IMR-90 (cell line): ENCODE measurements at regions not wholly inside any gene's neighbourhood (a gene's known extent, or its start where the extent isn't known, plus 50 kb on each side); places are given as distances from the start of the nearest gene placed in this dataset.
A peak's percentile ranks its signal among the peaks of the same experiment; 100 is the strongest.

Source experiments
- ATAC-seq: fragments of 200-7000 bp; cut with Tn5 transposase; 2 replicates; pipeline ENCODE4 v1.9.1; 2020; ENCODE audit warnings: low read depth, mild to moderate bottlenecking, moderate library complexity
- BruUV-seq: library from RNA; stranded (reverse); fragments of 400-500 nt; replicated peaks from 2 replicates; lab custom pipeline; 2021; lab: Mats Ljungman, UMichigan
- CTCF ChIA-PET: fragments of 300-600 bp; formaldehyde crosslinking; extraction: SDS; loops from one replicate; lab custom pipeline; 2021; ENCODE audit warnings: antibody characterized with exemption; lab: Yijun Ruan, JAX
- POLR2A ChIA-PET: fragments of 300-600 bp; sonication (Branson Sonifier 250); formaldehyde crosslinking; loops from one replicate; lab custom pipeline; 2022; ENCODE audit warnings: antibody characterized with exemption; ENCODE audit not compliant: unreplicated experiment; lab: Charles Lee
- DNase-seq: peaks from one replicate; pipeline ENCODE4 v3.0.0; 2013
- H2AFZ ChIP-seq: replicated peaks from 2 replicates; pipeline ENCODE3; 2013; ENCODE audit warnings: low read length, mild to moderate bottlenecking; ENCODE audit not compliant: poor library complexity
- H2AK5ac ChIP-seq: 2 replicates; pipeline ENCODE4 v1.6.1; 2013; ENCODE audit warnings: low read depth, low read length, inconsistent platforms
- H2AK9ac ChIP-seq: replicated peaks from 2 replicates; pipeline ENCODE3; 2013; ENCODE audit warnings: mild to moderate bottlenecking, low read depth, low read length, moderate library complexity; ENCODE audit not compliant: poor library complexity
- H2BK120ac ChIP-seq: 2 replicates; pipeline ENCODE4 v1.6.1; 2013; ENCODE audit warnings: low read depth, low read length, inconsistent platforms
- H2BK15ac ChIP-seq: 3 replicates; pipeline ENCODE4 v1.6.1; 2013; ENCODE audit warnings: low read depth, low read length, inconsistent platforms
- H2BK20ac ChIP-seq: 2 replicates; pipeline ENCODE4 v1.6.1; 2013; ENCODE audit warnings: low read depth, mild to moderate bottlenecking, inconsistent platforms, low read length, moderate library complexity
- H2BK5ac ChIP-seq: 2 replicates; pipeline ENCODE4 v1.6.1; 2013; ENCODE audit warnings: mild to moderate bottlenecking, low read depth, low read length, inconsistent platforms; ENCODE audit not compliant: poor library complexity, severe bottlenecking
- H3K14ac ChIP-seq: replicated peaks from 2 replicates; pipeline ENCODE4 v1.6.1; 2013; ENCODE audit warnings: low read depth, low read length, inconsistent platforms
- H3K18ac ChIP-seq: 2 replicates; pipeline ENCODE4 v1.6.1; 2013; ENCODE audit warnings: low read depth, low read length, control low read depth
- H3K23ac ChIP-seq: 2 replicates; pipeline ENCODE4 v1.6.1; 2013; ENCODE audit warnings: low read depth, low read length, inconsistent platforms
- H3K27ac ChIP-seq: 2 replicates; pipeline ENCODE4 v1.5.1; 2013; ENCODE audit warnings: mild to moderate bottlenecking, control low read depth, low read length; ENCODE audit not compliant: insufficient read depth
- H3K27me3 ChIP-seq: 2 replicates; pipeline ENCODE4 v1.6.1; 2013; ENCODE audit warnings: low read length; ENCODE audit not compliant: control insufficient read depth, insufficient read depth
- H3K36me3 ChIP-seq: 2 replicates; pipeline ENCODE4 v1.6.1; 2013; ENCODE audit warnings: low read length, mixed read lengths; ENCODE audit not compliant: control insufficient read depth, insufficient read depth
- H3K4ac ChIP-seq: 2 replicates; pipeline ENCODE4 v1.6.1; 2013; ENCODE audit warnings: low read depth, low read length, inconsistent platforms
- H3K4me1 ChIP-seq: 2 replicates; pipeline ENCODE4 v1.6.1; 2013; ENCODE audit warnings: low read length, mixed read lengths; ENCODE audit not compliant: control insufficient read depth, insufficient read depth
- H3K4me2 ChIP-seq: 2 replicates; pipeline ENCODE4 v1.6.1; 2013; ENCODE audit warnings: low read depth, mild to moderate bottlenecking, control low read depth, low read length, moderate library complexity
- H3K4me3 ChIP-seq: 2 replicates; pipeline ENCODE4 v1.5.1; 2013; ENCODE audit warnings: low read depth, mild to moderate bottlenecking, control low read depth, low read length, moderate library complexity; ENCODE audit not compliant: insufficient read depth
- H3K56ac ChIP-seq: 2 replicates; pipeline ENCODE4 v1.6.1; 2013; ENCODE audit warnings: low read length, inconsistent platforms; ENCODE audit not compliant: insufficient read depth; ENCODE audit errors: extremely low read depth
- H3K79me1 ChIP-seq, 2 experiments: 2 replicates each; pipeline ENCODE4 v1.6.1; 2013; ENCODE audit warnings: low read length in 2 of 2, inconsistent platforms in 1 of 2, low read depth in 1 of 2
- H3K9ac ChIP-seq: 2 replicates; pipeline ENCODE4 v1.6.1; 2013; ENCODE audit warnings: low read depth, low read length, control low read depth
- H3K9me1 ChIP-seq: 2 replicates; pipeline ENCODE4 v1.6.1; 2013; ENCODE audit warnings: low read length, inconsistent platforms; ENCODE audit not compliant: insufficient read depth
- H3K9me3 ChIP-seq: 2 replicates; pipeline ENCODE4 v1.6.1; 2013; ENCODE audit warnings: low read length; ENCODE audit not compliant: control insufficient read depth, insufficient read depth
- H4K20me1 ChIP-seq: 2 replicates; pipeline ENCODE4 v1.6.1; 2013; ENCODE audit warnings: low read length, inconsistent platforms; ENCODE audit not compliant: insufficient read depth
- H4K5ac ChIP-seq: 2 replicates; pipeline ENCODE4 v1.6.1; 2013; ENCODE audit warnings: mild to moderate bottlenecking, low read depth, low read length, control low read depth
- H4K8ac ChIP-seq, 2 experiments: 2 replicates each; pipeline ENCODE4 v1.6.1; 2013; ENCODE audit warnings: low read depth in 2 of 2, low read length in 2 of 2, control low read depth in 1 of 2, inconsistent platforms in 1 of 2
- H4K91ac ChIP-seq: 2 replicates; pipeline ENCODE4 v1.6.1; 2013; ENCODE audit warnings: low read depth, low read length, inconsistent platforms; ENCODE audit not compliant: insufficient read depth
- BHLHE40 ChIP-seq: fragments of 150-350 bp; IDR thresholded peaks from 2 replicates; pipeline ENCODE4 v1.6.1; 2016; ENCODE audit warnings: mild to moderate bottlenecking, low read depth, low read length
- MAZ ChIP-seq: IDR thresholded peaks from 2 replicates; pipeline ENCODE4 v1.6.1; 2012; ENCODE audit warnings: low read depth, mild to moderate bottlenecking, low read length, improper control_type of control experiment, moderate library complexity, borderline replicate concordance
- POLR2A ChIP-seq: IDR thresholded peaks from 2 replicates; pipeline ENCODE4 v1.6.1; 2012; ENCODE audit warnings: mild to moderate bottlenecking, low read depth, low read length
- RFX5 ChIP-seq: IDR thresholded peaks from 2 replicates; pipeline ENCODE4 v1.8.0; 2012; ENCODE audit warnings: low read depth, mild to moderate bottlenecking, low read length, moderate library complexity
- SMC3 ChIP-seq: fragments of 150-350 bp; IDR thresholded peaks from 2 replicates; pipeline ENCODE4 v1.6.1; 2016; ENCODE audit warnings: low read depth, mild to moderate bottlenecking, antibody characterized with exemption, low read length, moderate library complexity
- WGBS, 2 experiments: methylation state at CpG; one replicate each; pipeline versions ENCODE4 v1.1.5 to v1.1.7; 2013; ENCODE audit warnings: missing lambda C conversion rate in 2 of 2; ENCODE audit not compliant: insufficient read length in 1 of 2; ENCODE audit errors: extremely low coverage in 2 of 2; 5-methylcytosine and 5-hydroxymethylcytosine counted together
- dilution Hi-C: fragments of 300-500 bp; cut with HindIII; formaldehyde crosslinking; loops from one replicate; pipeline ENCODE4 v1.14.3; 2018; ENCODE audit warnings: low sequenced_read_pairs; ENCODE audit not compliant: unreplicated experiment
- in situ Hi-C: fragments of 300-500 bp; cut with MboI; formaldehyde crosslinking; loops from 3 replicates; pipeline ENCODE4 v1.14.3; 2019; ENCODE audit warnings: low sequenced_read_pairs, inconsistent platforms, mixed read lengths
- intact Hi-C: fragments of 100-400 bp; cut with micrococcal nuclease; formaldehyde crosslinking; loops from 2 replicates; pipeline ENCODE4 v1.10.0; 2022

GRCh38 chr5:135705141-135705631 lies 126.4 kb upstream of the CXCL14 start:
- H2BK120ac ChIP-seq = no peak overlapping the region
- no peak overlapping the region for H3K9ac ChIP-seq
- TF ChIP-seq RFX5 (no peak), MAZ (no peak), SMC3 (no peak), POLR2A (no peak), BHLHE40 (0 out of 2 replicates have a peak, but pooled peaks have one; percentile 9)
- no peak overlapping the region for H2AFZ ChIP-seq
- no peak overlapping the region for H3K27ac ChIP-seq
- no peak overlapping the region for H3K4me2 ChIP-seq
- DNase-seq = peak; percentile 2
- H3K9me1 ChIP-seq = no peaks in the 10 kb centered on the region
- BruUV-seq = no TSS peak
- no peak overlapping the region for H4K5ac ChIP-seq
- ATAC-seq = peak; percentile 29
- H2AK9ac ChIP-seq = no peak overlapping the region
- intact Hi-C loops = no loop called here
- no peaks in the 10 kb centered on the region for H3K79me1 ChIP-seq
- no peak overlapping the region for H3K4ac ChIP-seq
- H3K56ac ChIP-seq = no peak overlapping the region
- no peak overlapping the region for H2BK5ac ChIP-seq
- H3K18ac ChIP-seq = no peak overlapping the region
- H2BK15ac ChIP-seq = no peak overlapping the region
- no peaks in the 10 kb centered on the region for H3K27me3 ChIP-seq
- no peak overlapping the region for H3K4me3 ChIP-seq
- no peaks in the 10 kb centered on the region for H3K36me3 ChIP-seq
- no peak overlapping the region for H3K14ac ChIP-seq
- H3K4me1 ChIP-seq = no peaks in the 10 kb centered on the region
- H3K9me3 ChIP-seq = no peaks in the 10 kb centered on the region
- no peaks in the 10 kb centered on the region for H4K20me1 ChIP-seq
- ChIA-PET CTCF (interaction anchor here (0.7 kb wide), 1 partner anchor 1145 kb away, joined by 4 read pairs; no protein-coding TSS in a partner anchor), POLR2A (no interaction called here)
- no CpG with 5 or more reads among the region's 5 CpGs for WGBS, 2 experiments
- H4K8ac ChIP-seq = no peak overlapping the region
- no peak overlapping the region for H2AK5ac ChIP-seq
- H3K23ac ChIP-seq = no peak overlapping the region
- dilution Hi-C loops = no loop called here
- H4K91ac ChIP-seq = no peak overlapping the region
- H2BK20ac ChIP-seq = no peak overlapping the region
- in situ Hi-C loops = no loop called here
